SK-N-SH (cell line): ENCODE measurements at regions not wholly inside any gene's neighbourhood (a gene's known extent, or its start where the extent isn't known, plus 50 kb on each side); places are given as distances from the start of the nearest gene placed in this dataset.

Source experiments
- CTCF ChIA-PET: fragments of 300-600, 350-600 bp; formaldehyde crosslinking; extraction: SDS; loops from one replicate; lab custom pipeline; 2021; lab: Yijun Ruan, JAX
- POLR2A ChIA-PET: fragments of 350-600 bp; sonication (Branson Sonifier 250); formaldehyde crosslinking; extraction: SDS; loops from one replicate; lab custom pipeline; 2020; ENCODE audit warnings: antibody characterized with exemption, inconsistent platforms; lab: Yijun Ruan, JAX
- DNase-seq: peaks from one replicate; pipeline ENCODE4 v3.0.0; 2012
- H2AFZ ChIP-seq: fragments of 200-600 bp; sonication (generic); 2 replicates; pipeline ENCODE4 v1.8.1; 2016; ENCODE audit warnings: antibody characterized with exemption, mild to moderate bottlenecking, low read depth
- H3F3A ChIP-seq: fragments of 200-600 bp; sonication (generic); replicated peaks from 2 replicates; pipeline ENCODE3; 2016; ENCODE audit warnings: antibody characterized with exemption, mild to moderate bottlenecking; ENCODE audit not compliant: insufficient read depth
- H3K27ac ChIP-seq, 2 experiments: fragments of 200-500 bp in 1 of 2; fragments of 200-600 bp in 1 of 2; sonication (Bioruptor generic) in 1 of 2; sonication (generic), shearing (Covaris generic) in 1 of 2; 2 replicates each; pipeline versions ENCODE4 v1.5.1 to v1.6.1; 2014 to 2016; ENCODE audit warnings: low read depth in 2 of 2, inconsistent platforms in 1 of 2, low read length in 1 of 2, mild to moderate bottlenecking in 1 of 2, mixed read lengths in 1 of 2
- H3K27me3 ChIP-seq: fragments of 200-600 bp; sonication (generic), shearing (Covaris generic); 2 replicates; pipeline ENCODE4 v1.6.1; 2016; ENCODE audit warnings: mixed run types; ENCODE audit not compliant: insufficient read depth
- H3K36me3 ChIP-seq, 2 experiments: fragments of 200-500 bp in 1 of 2; fragments of 200-600 bp in 1 of 2; sonication (Bioruptor generic) in 1 of 2; sonication (generic) in 1 of 2; replicated peaks in 1 of 2; 2 replicates each; pipeline versions ENCODE3 to v1.5.1; 2014 to 2016; ENCODE audit warnings: low read length in 1 of 2, mild to moderate bottlenecking in 1 of 2; ENCODE audit not compliant: insufficient read depth in 2 of 2, control insufficient read depth in 1 of 2
- H3K4me1 ChIP-seq, 2 experiments: fragments of 200-500 bp in 1 of 2; fragments of 200-600 bp in 1 of 2; sonication (Bioruptor generic) in 1 of 2; sonication (generic), shearing (Covaris generic) in 1 of 2; 2 replicates each; pipeline versions ENCODE4 v1.5.1 to v1.6.1; 2014 to 2016; ENCODE audit warnings: low read depth in 1 of 2, low read length in 1 of 2, mixed run types in 1 of 2; ENCODE audit not compliant: insufficient read depth in 2 of 2, control insufficient read depth in 1 of 2
- H3K4me2 ChIP-seq: fragments of 200-600 bp; sonication (generic), shearing (Covaris generic); 2 replicates; pipeline ENCODE4 v1.6.1; 2017; ENCODE audit warnings: mixed run types
- H3K4me3 ChIP-seq, 2 experiments: fragments of 200-500 bp in 1 of 2; fragments of 200-600 bp in 1 of 2; sonication (Bioruptor generic) in 1 of 2; sonication (generic), shearing (Covaris generic) in 1 of 2; 2 replicates each; pipeline versions ENCODE4 v1.5.1 to v1.8.1; 2014 to 2016; ENCODE audit warnings: low read depth in 2 of 2, inconsistent platforms in 1 of 2, low read length in 1 of 2, mild to moderate bottlenecking in 1 of 2, mixed read lengths in 1 of 2, moderate library complexity in 1 of 2
- H3K79me2 ChIP-seq: fragments of 200-600 bp; sonication (generic); 2 replicates; pipeline ENCODE4 v1.8.1; 2017; ENCODE audit warnings: mild to moderate bottlenecking; ENCODE audit not compliant: insufficient read depth
- H3K9ac ChIP-seq: fragments of 200-600 bp; sonication (generic); 2 replicates; pipeline ENCODE4 v1.6.1; 2017; ENCODE audit warnings: mixed run types
- H3K9me2 ChIP-seq: fragments of 200-600 bp; sonication (generic); 2 replicates; pipeline ENCODE4 v1.6.1; 2017; ENCODE audit warnings: mixed run types
- H3K9me3 ChIP-seq: fragments of 200-600 bp; sonication (generic); 2 replicates; pipeline ENCODE4 v1.6.1; 2017; ENCODE audit warnings: mixed run types, mild to moderate bottlenecking, moderate library complexity
- H4K20me1 ChIP-seq: fragments of 200-600 bp; sonication (generic); 2 replicates; pipeline ENCODE4 v1.6.1; 2017; ENCODE audit warnings: mild to moderate bottlenecking, mixed run types; ENCODE audit not compliant: insufficient read depth
- EZH2phosphoT487 ChIP-seq: fragments of 200-600 bp; sonication (generic); IDR thresholded peaks from 2 replicates; pipeline ENCODE4 v1.6.1; 2017; ENCODE audit warnings: low read depth, mixed run types, mild to moderate bottlenecking, antibody characterized with exemption, moderate library complexity, borderline replicate concordance
- FOXJ3 ChIP-seq: sonication (generic); formaldehyde crosslinking; IDR thresholded peaks from 2 replicates; pipeline ENCODE4 v1.5.1; 2020; ENCODE audit warnings: mild to moderate bottlenecking, missing genetic modification reagents
- MAX ChIP-seq: IDR thresholded peaks from 2 replicates; pipeline ENCODE4 v1.4.0; 2012; ENCODE audit warnings: low read depth
- MXI1 ChIP-seq: IDR thresholded peaks from 2 replicates; pipeline ENCODE4 v1.6.1; 2012; ENCODE audit warnings: mild to moderate bottlenecking, low read depth, low read length, improper control_type of control experiment
- NFIC ChIP-seq: IDR thresholded peaks from 2 replicates; pipeline ENCODE4 v1.4.0; 2012; ENCODE audit warnings: borderline replicate concordance
- POLR2AphosphoS5 ChIP-seq: IDR thresholded peaks from 2 replicates; pipeline ENCODE4 v1.6.1; 2012; ENCODE audit warnings: low read depth, low read length
- RAD21 ChIP-seq: IDR thresholded peaks from 2 replicates; pipeline ENCODE4 v1.6.1; 2012; ENCODE audit warnings: mild to moderate bottlenecking, low read length
- SIN3A ChIP-seq: IDR thresholded peaks from 2 replicates; pipeline ENCODE4 v1.6.1; 2012; ENCODE audit warnings: low read depth, mild to moderate bottlenecking, low read length, moderate library complexity, borderline replicate concordance
- SMC3 ChIP-seq: IDR thresholded peaks from 2 replicates; pipeline ENCODE4 v1.6.1; 2012; ENCODE audit warnings: low read depth, low read length, improper control_type of control experiment
- YY1 ChIP-seq: IDR thresholded peaks from 2 replicates; pipeline ENCODE4 v1.4.0; 2012; ENCODE audit warnings: low read depth, mild to moderate bottlenecking
- whole genome bisulfite sequencing: methylation state at CpG from one replicate; pipeline ENCODE4 v1.1.6; 2017; ENCODE audit warnings: low lambda C conversion rate; 5-methylcytosine and 5-hydroxymethylcytosine counted together
- TF ChIP-seq, protein P1 (sequence below): IDR thresholded peaks from 2 replicates; pipeline ENCODE4; 2012
- TF ChIP-seq, protein P2 (sequence below): fragments of 150-350 bp; IDR thresholded peaks from 2 replicates; pipeline ENCODE4 v1.6.1; 2017; ENCODE audit warnings: antibody characterized with exemption, low read length, low read depth, borderline replicate concordance
- TF ChIP-seq, protein P3 (sequence below): IDR thresholded peaks from 2 replicates; pipeline ENCODE4 v1.4.0; 2012; ENCODE audit warnings: low read depth, borderline replicate concordance
- TF ChIP-seq, protein P4 (sequence below): fragments of 150-350 bp; IDR thresholded peaks from 2 replicates; pipeline ENCODE4 v1.6.1; 2016; ENCODE audit warnings: mild to moderate bottlenecking, low read depth, low read length

DNA sequence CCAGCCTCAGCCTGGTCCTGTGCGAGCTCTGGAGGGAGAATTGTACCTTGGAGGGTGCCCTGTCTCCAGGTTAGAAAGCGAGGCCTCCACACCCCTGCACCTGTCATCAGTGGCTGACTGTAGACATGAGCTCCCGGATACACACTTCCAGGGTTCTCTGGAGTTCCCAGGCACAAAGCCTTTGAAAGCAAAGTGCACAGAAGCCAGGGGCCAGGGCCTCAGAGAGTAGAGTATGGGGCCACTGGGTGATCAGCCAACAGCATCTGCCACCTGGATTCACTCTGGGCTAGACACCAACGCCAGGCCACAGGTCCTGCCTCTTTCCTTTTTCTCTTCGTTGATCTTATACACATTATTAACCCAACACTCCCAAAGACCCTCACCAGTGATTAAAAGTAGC lies 239.4 kb upstream of the HDAC4 start (continued):
- TF ChIP-seq YY1, result no peak
- no peak for TF ChIP-seq FOXJ3 (CRISPR knock-in tag)
- TF ChIP-seq, all 33 proteins: peak for 0

- DNase-seq, result no peak
- ChIA-PET POLR2A (no interaction called here), CTCF (no interaction called here)
- H3K4me2 ChIP-seq, result no peak overlapping the region
- H3K4me3 ChIP-seq, result no peak overlapping the region
- no peak overlapping the region for H2AFZ ChIP-seq
- H3K27ac ChIP-seq, result no peak overlapping the region
- H3K36me3 ChIP-seq, result no peaks in the 10 kb centered on the region
- 20% methylated on average over 5 of the region's 5 CpGs for WGBS
- H3K9ac ChIP-seq, result no peak overlapping the region
- no peaks in the 10 kb centered on the region for H3K79me2 ChIP-seq
- TF ChIP-seq, protein P1, sequence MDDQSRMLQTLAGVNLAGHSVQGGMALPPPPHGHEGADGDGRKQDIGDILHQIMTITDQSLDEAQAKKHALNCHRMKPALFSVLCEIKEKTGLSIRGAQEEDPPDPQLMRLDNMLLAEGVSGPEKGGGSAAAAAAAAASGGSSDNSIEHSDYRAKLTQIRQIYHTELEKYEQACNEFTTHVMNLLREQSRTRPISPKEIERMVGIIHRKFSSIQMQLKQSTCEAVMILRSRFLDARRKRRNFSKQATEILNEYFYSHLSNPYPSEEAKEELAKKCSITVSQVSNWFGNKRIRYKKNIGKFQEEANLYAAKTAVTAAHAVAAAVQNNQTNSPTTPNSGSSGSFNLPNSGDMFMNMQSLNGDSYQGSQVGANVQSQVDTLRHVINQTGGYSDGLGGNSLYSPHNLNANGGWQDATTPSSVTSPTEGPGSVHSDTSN, result no peak
- TF ChIP-seq MAX (no peak), MXI1 (no peak), FOXJ3 (CRISPR knock-in tag) (no peak), SIN3A (no peak), NFIC (no peak), RAD21 (no peak), SMC3 (no peak), POLR2AphosphoS5 (no peak), EZH2phosphoT487 (no peak)
- TF ChIP-seq, protein P2, sequence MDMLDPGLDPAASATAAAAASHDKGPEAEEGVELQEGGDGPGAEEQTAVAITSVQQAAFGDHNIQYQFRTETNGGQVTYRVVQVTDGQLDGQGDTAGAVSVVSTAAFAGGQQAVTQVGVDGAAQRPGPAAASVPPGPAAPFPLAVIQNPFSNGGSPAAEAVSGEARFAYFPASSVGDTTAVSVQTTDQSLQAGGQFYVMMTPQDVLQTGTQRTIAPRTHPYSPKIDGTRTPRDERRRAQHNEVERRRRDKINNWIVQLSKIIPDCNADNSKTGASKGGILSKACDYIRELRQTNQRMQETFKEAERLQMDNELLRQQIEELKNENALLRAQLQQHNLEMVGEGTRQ, result no peak
- TF ChIP-seq, protein P3, sequence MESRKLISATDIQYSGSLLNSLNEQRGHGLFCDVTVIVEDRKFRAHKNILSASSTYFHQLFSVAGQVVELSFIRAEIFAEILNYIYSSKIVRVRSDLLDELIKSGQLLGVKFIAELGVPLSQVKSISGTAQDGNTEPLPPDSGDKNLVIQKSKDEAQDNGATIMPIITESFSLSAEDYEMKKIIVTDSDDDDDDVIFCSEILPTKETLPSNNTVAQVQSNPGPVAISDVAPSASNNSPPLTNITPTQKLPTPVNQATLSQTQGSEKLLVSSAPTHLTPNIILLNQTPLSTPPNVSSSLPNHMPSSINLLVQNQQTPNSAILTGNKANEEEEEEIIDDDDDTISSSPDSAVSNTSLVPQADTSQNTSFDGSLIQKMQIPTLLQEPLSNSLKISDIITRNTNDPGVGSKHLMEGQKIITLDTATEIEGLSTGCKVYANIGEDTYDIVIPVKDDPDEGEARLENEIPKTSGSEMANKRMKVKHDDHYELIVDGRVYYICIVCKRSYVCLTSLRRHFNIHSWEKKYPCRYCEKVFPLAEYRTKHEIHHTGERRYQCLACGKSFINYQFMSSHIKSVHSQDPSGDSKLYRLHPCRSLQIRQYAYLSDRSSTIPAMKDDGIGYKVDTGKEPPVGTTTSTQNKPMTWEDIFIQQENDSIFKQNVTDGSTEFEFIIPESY, result no peak
- TF ChIP-seq, protein P4, sequence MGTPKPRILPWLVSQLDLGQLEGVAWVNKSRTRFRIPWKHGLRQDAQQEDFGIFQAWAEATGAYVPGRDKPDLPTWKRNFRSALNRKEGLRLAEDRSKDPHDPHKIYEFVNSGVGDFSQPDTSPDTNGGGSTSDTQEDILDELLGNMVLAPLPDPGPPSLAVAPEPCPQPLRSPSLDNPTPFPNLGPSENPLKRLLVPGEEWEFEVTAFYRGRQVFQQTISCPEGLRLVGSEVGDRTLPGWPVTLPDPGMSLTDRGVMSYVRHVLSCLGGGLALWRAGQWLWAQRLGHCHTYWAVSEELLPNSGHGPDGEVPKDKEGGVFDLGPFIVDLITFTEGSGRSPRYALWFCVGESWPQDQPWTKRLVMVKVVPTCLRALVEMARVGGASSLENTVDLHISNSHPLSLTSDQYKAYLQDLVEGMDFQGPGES, result no peak
- H4K20me1 ChIP-seq, result no peaks in the 10 kb centered on the region
- peaks cover 5% of the 10 kb centered on the region for H3F3A ChIP-seq
- H3K9me3 ChIP-seq, result no peaks in the 10 kb centered on the region
- H3K9me2 ChIP-seq, result no peaks in the 10 kb centered on the region
- no peaks in the 10 kb centered on the region for H3K27me3 ChIP-seq
- H3K4me1 ChIP-seq, result no peaks in the 10 kb centered on the region; a peak in 1 of 4 replicates
These were observed 238.8 kb upstream of the HDAC4 start for GRCh38 chr2:239639421-239640185.
